ENCODE measurements at regions not wholly inside any gene's neighbourhood (a gene's known extent, or its start where the extent isn't known, plus 50 kb on each side); places are given as distances from the start of the nearest gene placed in this dataset.
A peak's percentile ranks its signal among the peaks of the same experiment; 100 is the strongest.

DNA sequence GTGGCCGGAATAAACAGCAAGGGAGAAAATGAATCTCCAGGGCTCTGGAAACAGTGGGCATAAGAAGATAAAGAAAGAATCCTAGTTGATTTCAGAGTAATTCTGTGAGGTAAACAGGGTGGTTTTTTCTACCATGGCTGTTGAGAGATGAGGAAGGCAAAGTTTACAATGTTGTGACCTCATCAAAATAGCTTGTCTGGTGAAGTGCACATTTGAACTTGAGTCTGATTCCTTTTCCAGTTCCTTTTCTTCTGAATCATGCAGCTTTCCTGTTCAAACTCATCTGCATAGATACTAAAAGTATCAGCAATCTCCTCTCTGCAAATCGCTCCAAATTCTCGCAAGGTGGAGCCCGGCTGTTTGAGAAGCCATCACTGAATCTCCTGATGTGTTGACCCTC lies 161.7 kb downstream of the PLPP3 start:
- peak; percentile 27 to 49 for DNase-seq

DNA sequence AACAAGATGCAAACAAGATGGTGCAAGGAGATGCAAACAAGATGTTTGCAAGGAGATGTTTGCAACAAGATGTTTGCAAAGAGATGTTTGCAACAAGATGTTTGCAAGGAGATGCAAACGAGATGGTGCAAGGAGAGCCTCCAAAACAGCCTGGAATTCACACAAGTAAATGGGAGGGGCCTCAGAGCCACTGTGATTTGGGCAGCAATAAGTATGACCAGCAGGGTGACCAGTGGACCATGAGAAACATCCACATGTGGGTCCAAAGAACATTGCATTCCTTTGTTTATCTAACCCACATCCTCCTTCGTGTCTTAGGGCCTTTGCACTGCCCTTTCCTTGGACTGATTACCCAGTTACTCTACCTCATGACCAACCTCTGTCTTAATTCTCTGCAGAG lies 162.9 kb downstream of the PLPP3 start:
- peak in 1 of 2 donors; percentile 27 for DNase-seq

- no peak for DNase-seq
These were observed 163.6 kb downstream of the PLPP3 start for GRCh38 chr1:56415720-56416119.

DNA sequence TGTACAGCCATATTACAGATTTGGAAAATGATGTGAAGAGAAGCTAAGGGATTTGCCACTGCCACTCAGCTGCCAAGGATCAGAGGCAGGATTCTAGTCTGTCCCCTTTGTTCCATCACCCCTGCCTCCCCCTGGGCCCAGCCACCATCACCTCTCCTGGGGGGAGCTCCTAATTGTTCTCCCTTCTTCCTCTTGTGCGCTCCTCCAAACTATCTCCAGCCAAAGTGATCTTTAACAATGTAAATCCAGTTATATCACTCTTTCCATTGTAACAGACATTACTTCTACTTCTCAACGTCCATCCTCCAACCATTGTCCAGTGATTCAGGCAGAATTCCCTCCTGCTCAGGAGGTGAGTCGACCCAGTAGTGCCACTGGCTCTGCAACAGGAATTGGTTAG lies 164.1 kb downstream of the PLPP3 start:
- no peak for DNase-seq

- DNase-seq, result no peak
These were observed 164.6 kb downstream of the PLPP3 start for GRCh38 chr1:56414728-56415224.

DNA sequence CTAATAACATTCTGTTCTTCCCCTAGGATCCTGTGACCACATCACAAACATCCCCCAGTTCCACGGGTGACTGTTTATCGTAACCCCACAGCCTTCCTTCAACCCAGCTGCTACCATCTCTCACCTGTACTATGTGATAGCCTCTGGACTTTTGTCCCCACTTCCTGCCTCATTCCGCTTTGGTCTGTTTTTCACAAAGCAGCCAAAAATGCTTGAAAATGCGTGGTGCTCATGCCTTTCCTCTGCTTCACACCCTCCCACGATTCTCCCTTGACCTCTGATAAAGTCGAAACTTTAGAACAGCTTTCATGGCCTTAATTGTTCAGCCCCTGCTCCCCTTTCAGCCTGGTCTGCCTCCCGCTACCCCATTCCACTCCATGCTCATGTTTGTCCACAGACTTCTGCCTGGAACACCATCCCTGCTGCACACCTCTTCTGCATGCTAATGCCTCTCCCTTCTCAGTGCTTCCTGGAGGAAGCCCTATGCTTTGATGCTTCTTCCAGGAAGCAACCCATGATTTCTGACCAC lies 165.6 kb downstream of the PLPP3 start:
- no peak for DNase-seq

DNA sequence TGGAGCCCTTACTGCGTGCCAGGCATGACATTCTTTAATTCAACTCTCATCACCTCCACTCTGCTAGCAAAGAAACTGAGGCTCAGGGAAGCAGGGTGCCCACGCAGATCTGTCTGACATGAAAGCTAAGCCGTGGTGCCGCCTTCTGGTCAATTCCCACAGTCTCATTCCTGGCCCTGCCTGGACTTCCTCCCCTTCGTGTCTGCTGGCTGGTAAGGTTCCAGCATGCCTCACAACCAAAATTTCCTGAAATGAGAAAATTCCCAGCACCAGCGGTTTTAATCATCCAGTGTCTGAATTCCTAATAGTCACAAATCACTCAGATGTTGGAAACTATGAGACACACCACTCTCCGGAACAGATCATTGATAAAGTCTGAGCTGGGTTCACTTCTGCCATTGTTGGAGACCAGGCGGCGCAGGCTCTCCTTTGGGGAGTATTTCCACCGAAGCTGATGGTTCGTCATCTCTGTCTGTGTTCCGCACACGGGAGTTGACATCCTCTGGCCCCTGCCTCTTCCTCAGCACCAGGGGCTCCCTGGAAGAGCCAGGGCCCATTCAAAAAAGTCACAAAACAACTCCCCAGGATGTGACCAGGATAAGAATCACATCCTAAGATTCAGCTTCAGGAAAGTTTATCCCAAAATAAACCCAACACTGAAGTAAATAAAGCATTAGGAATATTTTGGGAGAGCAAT lies 167.7 kb downstream of the PLPP3 start:
- no peak for DNase-seq

GRCh38 chr1:56411021-56411420 lies 168.3 kb downstream of the PLPP3 start:
- DNase-seq, result no peak

GRCh38 chr1:56410405-56410804 lies 169.0 kb downstream of the PLPP3 start:
- no peak for DNase-seq

DNA sequence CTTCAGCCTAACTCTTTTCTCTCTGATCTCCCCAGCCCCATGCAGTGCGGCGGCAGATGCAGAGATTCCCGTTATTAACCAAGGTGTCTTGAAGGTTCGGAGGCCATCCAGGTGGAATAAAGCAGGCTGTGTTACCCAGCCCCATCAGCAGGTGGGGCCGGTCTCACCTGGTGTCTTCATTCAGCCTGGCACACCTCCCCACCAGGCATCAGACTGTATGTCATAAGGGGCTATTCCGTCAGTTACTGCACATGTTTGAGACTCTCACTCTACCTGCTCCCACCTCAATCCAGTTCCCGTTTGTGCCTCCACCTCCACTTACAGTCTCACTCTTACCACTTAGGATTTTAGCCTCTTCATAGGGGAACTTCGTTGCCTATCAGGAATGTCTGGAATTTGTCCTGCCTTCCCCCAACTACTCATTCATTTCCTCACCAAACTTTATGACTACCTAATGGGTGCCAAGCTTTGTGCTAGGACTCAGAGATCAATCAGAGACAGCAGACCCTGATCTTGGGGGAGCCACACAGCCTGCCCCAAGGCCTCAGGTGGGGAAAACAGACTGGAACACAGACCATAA lies 170.2 kb downstream of the PLPP3 start:
- no peak for DNase-seq

DNA sequence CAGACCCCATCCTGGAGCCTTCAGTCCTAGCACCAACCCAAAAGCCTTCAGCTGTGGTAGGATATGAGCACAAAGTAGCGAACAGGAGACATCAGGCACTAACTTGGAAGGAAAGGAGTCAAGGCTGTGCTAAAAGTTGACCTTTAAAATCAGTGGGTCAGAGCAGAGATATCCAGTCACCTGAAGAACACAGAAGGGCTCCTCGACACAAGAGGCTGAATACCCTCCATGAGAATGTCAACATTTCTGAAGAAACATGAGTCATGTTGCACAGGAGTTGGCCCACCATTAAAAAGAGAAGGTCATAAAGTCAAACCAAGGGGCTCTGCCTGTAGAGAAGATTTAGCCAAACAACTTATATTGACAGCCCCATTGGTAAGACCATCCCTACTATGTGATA lies 172.5 kb downstream of the PLPP3 start:
- DNase-seq, result no peak

DNA sequence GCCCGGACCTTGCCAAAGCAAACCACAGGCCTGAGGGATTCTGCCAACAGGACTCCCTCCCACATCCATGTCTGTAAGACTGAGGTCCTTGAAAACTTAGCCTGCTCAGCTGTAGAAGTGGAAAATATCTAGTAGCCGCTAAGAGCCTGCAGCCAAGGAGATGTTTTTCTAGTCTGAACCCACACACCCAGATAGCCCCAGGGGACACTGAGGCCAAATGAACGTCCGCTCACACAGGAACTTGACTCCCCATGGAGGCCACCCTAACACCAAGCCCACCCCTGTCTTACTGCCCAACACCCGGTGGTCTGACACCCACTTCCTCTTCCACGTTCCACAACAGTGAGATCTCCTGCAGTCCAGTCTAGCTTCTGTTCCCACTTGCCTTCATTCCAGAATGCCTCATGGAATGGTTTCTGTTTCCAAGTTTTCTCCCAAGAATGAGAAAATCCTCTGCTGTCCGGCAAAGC lies 174.8 kb downstream of the PLPP3 start:
- DNase-seq, result no peak

GRCh38 chr1:56404066-56404465 lies 175.3 kb downstream of the PLPP3 start:
- DNase-seq, result no peak

DNA sequence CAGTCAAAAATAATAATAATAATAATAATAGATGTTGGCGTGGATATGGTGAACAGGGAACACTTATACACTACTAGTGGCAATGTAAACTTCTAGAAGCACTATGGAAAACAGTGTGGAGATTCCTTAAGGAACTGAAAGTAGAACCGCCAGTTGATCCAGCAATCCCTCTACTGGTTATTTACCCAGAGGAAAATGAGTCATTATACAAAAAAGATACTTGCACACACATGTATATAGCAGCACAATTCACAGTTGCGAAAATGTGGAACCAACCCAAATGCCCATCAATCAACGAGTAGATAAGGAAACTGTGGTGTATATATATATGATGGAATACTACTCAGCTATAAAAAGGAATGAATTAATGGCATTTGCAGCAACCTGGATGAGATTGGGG lies 176.0 kb downstream of the PLPP3 start:
- peak; percentile 58 to 64 for DNase-seq

- DNase-seq, result no peak
These were observed 178.2 kb downstream of the PLPP3 start for GRCh38 chr1:56401191-56401590.

DNA sequence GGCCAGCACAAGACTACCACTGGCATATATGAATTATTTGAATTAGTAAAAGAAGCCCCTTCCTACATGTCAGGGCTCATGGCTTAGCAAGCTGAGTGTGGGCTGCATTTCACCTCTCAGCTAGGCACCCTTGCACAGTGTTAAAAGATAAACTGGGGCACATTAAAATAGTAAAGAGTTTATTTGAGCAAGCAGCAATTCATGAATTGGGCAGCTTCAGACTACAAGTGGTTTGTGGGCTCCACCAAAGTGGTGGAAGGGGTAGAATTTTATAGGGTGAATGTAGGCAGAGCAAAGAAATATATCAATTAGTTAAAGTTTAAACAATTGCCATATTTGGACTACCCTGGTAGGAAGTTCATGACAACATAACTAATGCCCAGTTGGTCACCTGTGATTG lies 178.8 kb downstream of the PLPP3 start:
- no peak for DNase-seq

DNA sequence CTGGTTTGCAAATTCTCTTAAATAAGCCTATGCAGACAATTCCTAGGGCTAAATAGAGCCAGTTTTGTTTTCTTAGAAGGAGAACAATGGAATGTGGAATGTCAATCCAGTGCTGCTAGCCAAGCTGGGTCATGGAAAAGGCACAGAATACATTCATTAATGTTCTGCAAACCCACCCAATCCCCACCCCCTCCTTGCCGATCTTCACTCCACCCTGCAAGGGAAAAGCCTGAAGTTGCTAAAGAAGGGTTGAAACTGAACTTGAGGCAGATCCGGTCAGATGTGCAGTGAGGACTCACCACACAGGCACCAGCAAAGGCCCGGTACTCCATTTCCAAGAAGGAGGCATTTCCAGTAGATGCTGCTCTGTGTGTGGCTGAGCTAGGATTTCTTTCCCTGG lies 179.6 kb downstream of the PLPP3 start:
- no peak for DNase-seq

DNA sequence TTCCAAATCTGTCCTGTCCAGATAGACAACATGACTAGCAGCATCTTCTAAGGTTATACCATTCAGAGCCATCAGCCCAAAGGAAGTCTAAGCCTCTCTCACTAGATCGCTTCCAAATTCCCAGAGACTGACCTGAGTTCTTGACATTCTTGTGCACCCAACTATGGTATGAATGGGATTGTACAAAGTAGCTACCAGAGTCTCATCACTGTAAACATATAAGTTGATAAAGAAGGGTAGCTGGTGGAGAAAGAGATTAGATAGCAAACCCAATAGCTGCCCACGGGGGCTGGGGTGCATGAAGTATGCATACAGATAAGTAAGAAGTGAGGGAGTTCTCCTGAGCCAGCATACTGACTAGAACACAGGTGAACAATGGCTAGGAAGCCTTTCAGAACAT lies 180.0 kb downstream of the PLPP3 start:
- DNase-seq, result no peak

DNA sequence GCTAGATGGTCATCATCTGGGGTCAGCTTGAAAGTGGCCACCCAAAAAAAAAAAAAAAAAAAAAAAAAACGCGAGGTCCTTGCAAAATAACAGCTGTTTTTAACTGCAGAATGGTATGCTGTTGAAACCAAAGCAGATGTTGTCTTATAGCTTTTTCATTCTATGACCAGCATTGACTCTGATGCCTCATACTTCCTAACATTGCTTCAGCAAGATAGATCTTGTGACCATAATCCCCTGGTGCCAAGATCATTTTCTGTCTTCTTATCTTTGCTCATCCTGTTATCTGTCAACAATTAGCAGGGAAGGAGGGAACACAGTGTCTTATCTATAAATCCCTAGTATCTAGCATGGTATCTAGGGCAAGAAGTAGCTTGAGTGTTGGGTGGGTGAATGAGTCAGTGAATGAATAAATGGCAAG lies 181.5 kb downstream of the PLPP3 start:
- DNase-seq, result no peak

- DNase-seq, result no peak
These were observed 182.0 kb downstream of the PLPP3 start for GRCh38 chr1:56397409-56397808.

DNA sequence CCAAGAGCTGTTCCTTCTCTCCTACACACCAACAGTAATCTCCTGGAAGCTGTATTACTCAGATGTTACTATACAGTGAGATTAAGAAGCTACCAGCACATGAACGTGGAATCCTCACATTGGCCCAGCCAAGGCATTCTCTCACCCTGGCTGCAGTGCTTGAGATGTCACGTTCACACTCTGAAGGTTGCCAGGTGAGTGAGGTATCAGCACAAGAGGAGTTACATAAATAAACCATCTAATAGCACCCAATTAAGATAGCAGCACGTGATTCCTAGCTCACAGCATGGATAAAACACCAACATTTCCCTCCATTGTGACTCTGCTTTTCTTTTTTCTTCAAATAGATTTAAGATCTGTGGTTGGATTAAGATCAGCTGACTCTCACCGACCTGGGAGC lies 182.8 kb downstream of the PLPP3 start:
- no peak for DNase-seq

- DNase-seq, result no peak
These were observed 183.6 kb downstream of the PLPP3 start for GRCh38 chr1:56395776-56396175.

GRCh38 chr1:56394298-56394697 lies 185.1 kb downstream of the PLPP3 start:
- no peak for DNase-seq

GRCh38 chr1:56390934-56391731 lies 188.2 kb downstream of the PLPP3 start:
- no peak for DNase-seq

All from inflammatory macrophage treated with lipopolysaccharide for 1 hour (primary cell).